ENCODE measurements at regions not wholly inside any gene's neighbourhood (a gene's known extent, or its start where the extent isn't known, plus 50 kb on each side); places are given as distances from the start of the nearest gene placed in this dataset.

- no peak for TF ChIP-seq EP300 (IDR thresholded peaks at IDR 0.05; ENCODE audit: low read depth)
- no peak for TF ChIP-seq POLR2A (IDR thresholded peaks at IDR 0.05)
- no peak for TF ChIP-seq CTCF (IDR thresholded peaks at IDR 0.05)
These were observed 115.4 kb upstream of the PTPRG start for GRCh38 chr3:61445924-61446323.

Measured in transverse colon (tissue), 3 donors.